HEK293T (cell line): ENCODE measurements at regions not wholly inside any gene's neighbourhood (a gene's known extent, or its start where the extent isn't known, plus 50 kb on each side); places are given as distances from the start of the nearest gene placed in this dataset.

Experiments
- ARNT ChIP-seq: fragments of 450-650 bp; IDR thresholded peaks from 2 replicates; pipeline ENCODE4 v1.6.1; 2017; ENCODE audit warnings: mild to moderate bottlenecking
- BHLHE40 ChIP-seq: fragments of 450-650 bp; IDR thresholded peaks from 2 replicates; pipeline ENCODE4 v1.6.1; 2016; ENCODE audit warnings: mild to moderate bottlenecking, moderate library complexity, borderline replicate concordance
- ELF4 ChIP-seq: fragments of 450-650 bp; IDR thresholded peaks from 2 replicates; pipeline ENCODE4 v1.6.1; 2017; ENCODE audit warnings: antibody characterized with exemption
- FOXM1 ChIP-seq: fragments of 450-650 bp; IDR thresholded peaks from 2 replicates; pipeline ENCODE4 v1.6.1; 2017; ENCODE audit warnings: mild to moderate bottlenecking, borderline replicate concordance
- LEF1 ChIP-seq: fragments of 450-650 bp; IDR thresholded peaks from 2 replicates; pipeline ENCODE4 v1.6.1; 2017; ENCODE audit warnings: mild to moderate bottlenecking, borderline replicate concordance
- SP1 ChIP-seq: fragments of 450-650 bp; IDR thresholded peaks from 2 replicates; pipeline ENCODE4 v1.6.1; 2017
- ZNF384 ChIP-seq: fragments of 450-650 bp; IDR thresholded peaks from 2 replicates; pipeline ENCODE4 v1.6.1; 2016

DNA sequence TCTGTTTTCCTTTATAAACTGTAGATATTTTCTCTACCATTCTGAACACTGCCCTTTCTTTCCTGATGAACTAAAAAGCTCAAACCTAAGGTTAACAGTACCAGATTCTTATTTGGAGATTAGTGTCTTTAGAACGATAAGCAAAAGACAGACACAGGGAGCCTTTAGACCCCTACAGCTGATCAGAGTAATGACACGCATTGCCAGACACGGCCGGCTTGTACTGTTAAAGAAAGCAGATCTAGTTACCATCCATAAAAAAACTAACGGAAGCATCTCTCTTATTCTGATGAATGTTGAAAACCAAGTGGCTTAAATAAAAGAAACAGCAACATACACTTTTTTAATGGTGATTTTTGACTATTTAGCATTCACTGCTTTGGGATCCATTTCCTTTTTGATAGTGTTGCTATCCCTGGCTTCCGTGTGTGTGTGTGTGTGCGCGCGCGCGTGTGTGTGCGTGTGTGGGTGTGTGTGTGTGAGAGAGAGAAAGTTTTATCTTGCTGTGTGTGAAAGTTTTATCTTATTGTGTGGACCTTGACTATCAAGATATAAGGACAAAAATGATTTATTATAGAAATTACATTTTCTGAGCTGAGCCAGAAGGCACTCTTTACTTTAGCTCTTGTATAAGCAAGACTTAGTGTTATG is 95.6 kb upstream of the SLC35B3 start:
- TF ChIP-seq ARNT (no peak), LEF1 (no peak), ELF4 (no peak), BHLHE40 (no peak), SP1 (no peak), FOXM1 (no peak), ZNF384 (no peak)
